Glutamatergic neuron (in vitro differentiated cells): ENCODE measurements at regions not wholly inside any gene's neighbourhood (a gene's known extent, or its start where the extent isn't known, plus 50 kb on each side); places are given as distances from the start of the nearest gene placed in this dataset.
"Not testable (repeated sequence)": the region's sequence is repeated elsewhere in the genome, so short reads cannot be mapped to it uniquely, and the experiment has no call there.

Experiments used
- DNase-seq: peaks from one replicate; pipeline ENCODE4 v3.0.0; 2022
- H3K27ac Mint-ChIP-seq: one replicate; pipeline ENCODE4 v1.8.0; 2020; ENCODE audit warnings: mild to moderate bottlenecking, mixed read lengths, inconsistent platforms; ENCODE audit not compliant: unreplicated experiment
- H3K27me3 Mint-ChIP-seq: one replicate; pipeline ENCODE4 v1.8.0; 2020; ENCODE audit warnings: mild to moderate bottlenecking, moderate library complexity, mixed read lengths, inconsistent platforms; ENCODE audit not compliant: unreplicated experiment
- H3K36me3 Mint-ChIP-seq: one replicate; pipeline ENCODE4 v1.8.0; 2020; ENCODE audit warnings: mild to moderate bottlenecking, mixed read lengths, inconsistent platforms; ENCODE audit not compliant: unreplicated experiment
- H3K4me1 Mint-ChIP-seq: one replicate; pipeline ENCODE4 v1.8.0; 2020; ENCODE audit warnings: mild to moderate bottlenecking, low read depth, mixed read lengths, inconsistent platforms; ENCODE audit not compliant: unreplicated experiment
- H3K4me3 Mint-ChIP-seq: one replicate; pipeline ENCODE4 v1.8.0; 2020; ENCODE audit warnings: mild to moderate bottlenecking, mixed read lengths, inconsistent platforms; ENCODE audit not compliant: unreplicated experiment
- H3K9me3 Mint-ChIP-seq: one replicate; pipeline ENCODE4 v1.8.0; 2020; ENCODE audit warnings: mild to moderate bottlenecking, moderate library complexity, mixed read lengths, inconsistent platforms; ENCODE audit not compliant: unreplicated experiment
- CTCF ChIP-seq: fragments of 200-600 bp; sonication (generic); IDR thresholded peaks from one replicate; pipeline ENCODE4 v1.5.0; 2021; ENCODE audit not compliant: partially characterized antibody, unreplicated experiment

GRCh38 chr1:31485166-31485565, 72.2 kb downstream of the SERINC2 start:
- Mint-ChIP-seq H3K27ac (no peak overlapping the region), H3K36me3 (peaks cover 12% of the 10 kb centered on the region), H3K4me1 (peaks cover 20% of the 10 kb centered on the region), H3K27me3 (peaks cover 3% of the 10 kb centered on the region), H3K4me3 (no peak overlapping the region), H3K9me3 (peaks cover 7% of the 10 kb centered on the region)
- TF ChIP-seq CTCF, result no peak
- DNase-seq, result no peak

GRCh38 chr1:31487143-31487542, 74.1 kb downstream of the SERINC2 start:
- H3K27ac Mint-ChIP-seq, result no peak overlapping the region
- H3K27me3 Mint-ChIP-seq, result peaks cover 3% of the 10 kb centered on the region
- no peak for DNase-seq
- peaks cover 6% of the 10 kb centered on the region for H3K9me3 Mint-ChIP-seq
- no peak overlapping the region for H3K4me3 Mint-ChIP-seq
- no peak for TF ChIP-seq CTCF
- peaks cover 9% of the 10 kb centered on the region for H3K36me3 Mint-ChIP-seq
- H3K4me1 Mint-ChIP-seq, result peaks cover 20% of the 10 kb centered on the region

- peaks cover 15% of the 10 kb centered on the region for H3K4me1 Mint-ChIP-seq
- H3K27ac Mint-ChIP-seq, result no peak overlapping the region
- peaks cover 6% of the 10 kb centered on the region for H3K9me3 Mint-ChIP-seq
- DNase-seq, result no peak
- H3K27me3 Mint-ChIP-seq, result peaks cover 3% of the 10 kb centered on the region
- H3K4me3 Mint-ChIP-seq, result no peak overlapping the region
- peaks cover 10% of the 10 kb centered on the region for H3K36me3 Mint-ChIP-seq
- TF ChIP-seq CTCF, result no peak
These were observed 74.8 kb downstream of the SERINC2 start for GRCh38 chr1:31487721-31488293.

- TF ChIP-seq CTCF, result no peak
These were observed 75.5 kb downstream of the SERINC2 start for GRCh38 chr1:31488528-31488927.

GRCh38 chr1:31489575-31489974, 76.6 kb downstream of the SERINC2 start:
- not testable (repeated sequence) for H3K9me3 Mint-ChIP-seq, DNase-seq

More at GRCh38 chr1:31488528-31488927, 75.5 kb downstream of the SERINC2 start:
- peaks cover 2% of the 10 kb centered on the region for H3K27me3 Mint-ChIP-seq
- H3K27ac Mint-ChIP-seq, result no peak overlapping the region
- H3K4me3 Mint-ChIP-seq, result no peak overlapping the region
- H3K36me3 Mint-ChIP-seq, result peaks cover 10% of the 10 kb centered on the region
- peaks cover 9% of the 10 kb centered on the region for H3K4me1 Mint-ChIP-seq
- no peak for DNase-seq
- H3K9me3 Mint-ChIP-seq, result peaks cover 1% of the 10 kb centered on the region

GRCh38 chr1:31490596-31490995, 77.6 kb downstream of the SERINC2 start:
- H3K9me3 Mint-ChIP-seq, H3K4me1 Mint-ChIP-seq, H3K27me3 Mint-ChIP-seq, DNase-seq, H3K27ac Mint-ChIP-seq, H3K4me3 Mint-ChIP-seq: not testable (repeated sequence)
- H3K36me3 Mint-ChIP-seq, result peaks cover 10% of the 10 kb centered on the region

More at GRCh38 chr1:31489575-31489974, 76.6 kb downstream of the SERINC2 start:
- not testable (repeated sequence) for H3K27ac Mint-ChIP-seq, H3K4me1 Mint-ChIP-seq, H3K27me3 Mint-ChIP-seq, H3K4me3 Mint-ChIP-seq
- H3K36me3 Mint-ChIP-seq, result peaks cover 10% of the 10 kb centered on the region

GRCh38 chr1:31495351-31495750, 81.0 kb upstream of the TINAGL1 start:
- H3K4me1 Mint-ChIP-seq, H3K9me3 Mint-ChIP-seq: not testable (repeated sequence)

GRCh38 chr1:31495770-31496169, 80.5 kb upstream of the TINAGL1 start:
- H3K36me3 Mint-ChIP-seq, DNase-seq, H3K4me1 Mint-ChIP-seq, H3K4me3 Mint-ChIP-seq, H3K27me3 Mint-ChIP-seq, H3K27ac Mint-ChIP-seq, H3K9me3 Mint-ChIP-seq: not testable (repeated sequence)

More at GRCh38 chr1:31495351-31495750, 81.0 kb upstream of the TINAGL1 start:
- not testable (repeated sequence) for DNase-seq, H3K27me3 Mint-ChIP-seq, H3K4me3 Mint-ChIP-seq, H3K27ac Mint-ChIP-seq, H3K36me3 Mint-ChIP-seq
